Neural progenitor cell (in vitro differentiated cells): ENCODE measurements at regions not wholly inside any gene's neighbourhood (a gene's known extent, or its start where the extent isn't known, plus 50 kb on each side); places are given as distances from the start of the nearest gene placed in this dataset.
"Not testable (repeated sequence)": the region's sequence is repeated elsewhere in the genome, so short reads cannot be mapped to it uniquely, and the experiment has no call there.

Experiments used
- DNase-seq: peaks from one replicate; pipeline ENCODE4 v3.0.0-alpha.2; 2016; ENCODE audit warnings: low spot score
- H2AFZ ChIP-seq: fragments of 200-600 bp; sonication (generic); replicated peaks from 2 replicates; pipeline ENCODE4 v1.6.1; 2016; ENCODE audit warnings: antibody characterized with exemption
- H3F3A ChIP-seq: fragments of 200-600 bp; sonication (generic); 2 replicates; pipeline ENCODE4 v1.6.1; 2016; ENCODE audit warnings: antibody characterized with exemption, low read depth
- H3K27ac ChIP-seq: fragments of 200-600 bp; sonication (generic); 2 replicates; pipeline ENCODE4 v1.5.1; 2016; ENCODE audit warnings: mild to moderate bottlenecking
- H3K27me3 ChIP-seq: fragments of 200-600 bp; sonication (generic); 2 replicates; pipeline ENCODE4 v1.6.1; 2016; ENCODE audit warnings: mild to moderate bottlenecking, moderate library complexity
- H3K36me3 ChIP-seq: fragments of 200-600 bp; sonication (generic); 2 replicates; pipeline ENCODE4 v1.5.1; 2016
- H3K4me1 ChIP-seq: fragments of 200-600 bp; sonication (generic); 2 replicates; pipeline ENCODE4 v1.6.1; 2016; ENCODE audit warnings: mixed run types
- H3K4me2 ChIP-seq: fragments of 200-600 bp; sonication (generic); 2 replicates; pipeline ENCODE4 v1.6.1; 2016
- H3K4me3 ChIP-seq: fragments of 200-600 bp; sonication (generic); 2 replicates; pipeline ENCODE4 v1.5.1; 2016
- H3K79me2 ChIP-seq: fragments of 200-600 bp; sonication (generic); 2 replicates; pipeline ENCODE4 v1.6.1; 2016; ENCODE audit warnings: low read depth
- H3K9ac ChIP-seq: fragments of 200-600 bp; sonication (generic); 2 replicates; pipeline ENCODE4 v1.6.1; 2016
- H3K9me3 ChIP-seq: fragments of 200-600 bp; sonication (generic); 2 replicates; pipeline ENCODE4 v1.5.1; 2016; ENCODE audit warnings: low read depth
- H4K20me1 ChIP-seq: fragments of 200-600 bp; sonication (generic); 2 replicates; pipeline ENCODE4 v1.6.1; 2016; ENCODE audit warnings: low read depth
- H3K27ac Mint-ChIP-seq: 3 replicates; pipeline ENCODE4 v1.8.0; 2021; ENCODE audit warnings: mixed read lengths
- H3K27me3 Mint-ChIP-seq: 2 replicates; pipeline ENCODE4 v1.8.0; 2022; ENCODE audit warnings: low read depth, mild to moderate bottlenecking, inconsistent platforms, moderate library complexity, mixed read lengths; ENCODE audit not compliant: insufficient read depth
- H3K36me3 Mint-ChIP-seq: 3 replicates; pipeline ENCODE4 v1.8.0; 2021; ENCODE audit warnings: mixed read lengths
- H3K4me1 Mint-ChIP-seq: 3 replicates; pipeline ENCODE4 v1.8.0; 2021; ENCODE audit warnings: mixed read lengths
- H3K4me3 Mint-ChIP-seq: 3 replicates; pipeline ENCODE4 v1.8.0; 2021; ENCODE audit warnings: mild to moderate bottlenecking, moderate library complexity, mixed read lengths
- H3K9me3 Mint-ChIP-seq: 3 replicates; pipeline ENCODE4 v1.8.0; 2020; ENCODE audit warnings: mixed read lengths
- CTCF ChIP-seq: fragments of 200-600 bp; sonication (generic); IDR thresholded peaks from 2 replicates; pipeline ENCODE4 v1.5.1; 2017; ENCODE audit warnings: antibody characterized with exemption, mild to moderate bottlenecking
- EZH2 ChIP-seq: fragments of 200-600 bp; sonication (generic); IDR thresholded peaks from 2 replicates; pipeline ENCODE4 v1.6.1; 2017; ENCODE audit warnings: antibody characterized with exemption, mild to moderate bottlenecking, moderate library complexity
- EZH2phosphoT487 ChIP-seq: fragments of 200-600 bp; sonication (generic); IDR thresholded peaks from 2 replicates; pipeline ENCODE4 v1.6.1; 2017; ENCODE audit warnings: antibody characterized with exemption

- no peaks in the 10 kb centered on the region for H3K27me3 ChIP-seq
- H3K79me2 ChIP-seq: no peaks in the 10 kb centered on the region
- Mint-ChIP-seq H3K36me3 (no peaks in the 10 kb centered on the region), H3K4me3 (no peak overlapping the region), H3K27ac (no peak overlapping the region), H3K27me3 (no peaks in the 10 kb centered on the region), H3K9me3 (no peaks in the 10 kb centered on the region), H3K4me1 (no peaks in the 10 kb centered on the region)
- no peak for TF ChIP-seq EZH2phosphoT487
- no peak for TF ChIP-seq EZH2
- no peak for TF ChIP-seq CTCF
- H3K27ac ChIP-seq: no peak overlapping the region
- no peaks in the 10 kb centered on the region for H3F3A ChIP-seq
- H3K9me3 ChIP-seq: no peaks in the 10 kb centered on the region
- H3K36me3 ChIP-seq: no peaks in the 10 kb centered on the region
- peak overlapping the region; percentile 42 for H2AFZ ChIP-seq
- H3K4me2 ChIP-seq: no peak overlapping the region
- H3K4me3 ChIP-seq: no peak overlapping the region
- no peak overlapping the region for H3K9ac ChIP-seq
- DNase-seq: no peak
- no peaks in the 10 kb centered on the region for H4K20me1 ChIP-seq
- H3K4me1 ChIP-seq: no peaks in the 10 kb centered on the region
These were observed 217.4 kb upstream of the PDE3A start for GRCh38 chr12:20150835-20151422.

- Mint-ChIP-seq H3K9me3 (no peaks in the 10 kb centered on the region), H3K27ac (no peak overlapping the region), H3K4me1 (no peaks in the 10 kb centered on the region), H3K36me3 (no peaks in the 10 kb centered on the region), H3K27me3 (no peaks in the 10 kb centered on the region), H3K4me3 (no peak overlapping the region)
- H3K9ac ChIP-seq: no peak overlapping the region
- TF ChIP-seq EZH2: no peak
- no peaks in the 10 kb centered on the region for H3K36me3 ChIP-seq
- H3K27me3 ChIP-seq: no peaks in the 10 kb centered on the region
- H3K27ac ChIP-seq: no peak overlapping the region
- no peaks in the 10 kb centered on the region for H3K4me1 ChIP-seq
- no peaks in the 10 kb centered on the region for H3F3A ChIP-seq
- H4K20me1 ChIP-seq: no peaks in the 10 kb centered on the region
- H3K4me2 ChIP-seq: no peak overlapping the region
- H3K9me3 ChIP-seq: no peaks in the 10 kb centered on the region
- no peak for DNase-seq
- no peak overlapping the region for H2AFZ ChIP-seq
- H3K79me2 ChIP-seq: no peaks in the 10 kb centered on the region
- H3K4me3 ChIP-seq: no peak overlapping the region
These were observed 214.3 kb upstream of the PDE3A start for GRCh38 chr12:20154052-20154451.

GRCh38 chr12:20155374-20155773, 213.0 kb upstream of the PDE3A start:
- Histone ChIP-seq H3K9me3 (no peaks in the 10 kb centered on the region), H3K79me2 (no peaks in the 10 kb centered on the region), H3K36me3 (no peaks in the 10 kb centered on the region), H3K4me3 (no peak overlapping the region), H3K4me2 (no peak overlapping the region), H3K27ac (no peak overlapping the region), H3F3A (no peaks in the 10 kb centered on the region), H3K9ac (no peak overlapping the region), H2AFZ (no peak overlapping the region), H4K20me1 (no peaks in the 10 kb centered on the region), H3K4me1 (no peaks in the 10 kb centered on the region), H3K27me3 (no peaks in the 10 kb centered on the region)
- H3K27me3 Mint-ChIP-seq: peaks cover 2% of the 10 kb centered on the region
- no peaks in the 10 kb centered on the region for H3K36me3 Mint-ChIP-seq
- no peaks in the 10 kb centered on the region for H3K4me1 Mint-ChIP-seq
- no peaks in the 10 kb centered on the region for H3K9me3 Mint-ChIP-seq
- TF ChIP-seq CTCF: no peak
- no peak for TF ChIP-seq EZH2phosphoT487
- TF ChIP-seq EZH2: no peak
- H3K4me3 Mint-ChIP-seq: no peak overlapping the region
- no peak for DNase-seq
- no peak overlapping the region for H3K27ac Mint-ChIP-seq

GRCh38 chr12:20160899-20161298, 207.4 kb upstream of the PDE3A start:
- H3K4me2 ChIP-seq, H3K4me1 ChIP-seq, H3K4me3 ChIP-seq, H3K27ac ChIP-seq, H3K79me2 ChIP-seq, H3K4me1 Mint-ChIP-seq, H3F3A ChIP-seq, H3K9me3 Mint-ChIP-seq, DNase-seq, H3K27me3 ChIP-seq, H3K9ac ChIP-seq, H3K9me3 ChIP-seq, H3K27me3 Mint-ChIP-seq, H3K36me3 Mint-ChIP-seq, H3K36me3 ChIP-seq, H3K4me3 Mint-ChIP-seq, H4K20me1 ChIP-seq, H3K27ac Mint-ChIP-seq: not testable (repeated sequence)
- H2AFZ ChIP-seq: peak overlapping the region; percentile 83
